Stomach (tissue), 8 donors: ENCODE measurements at regions not wholly inside any gene's neighbourhood (a gene's known extent, or its start where the extent isn't known, plus 50 kb on each side); places are given as distances from the start of the nearest gene placed in this dataset.
A peak's percentile ranks its signal among the peaks of the same experiment; 100 is the strongest.

Source experiments
- DNase-seq, 2 donors: peaks; one replicate each; pipeline versions ENCODE4 v3.0.0 to v3.0.0-alpha.2; 2013 to 2019
- H3K27ac ChIP-seq, 5 donors: fragments of 200-600 bp in 4 of 5; sonication (generic) in 4 of 5; one replicate each; pipeline ENCODE4 v1.5.1; 2013 to 2019; ENCODE audit warnings: mild to moderate bottlenecking in 1 of 5, moderate library complexity in 1 of 5
- H3K27me3 ChIP-seq, 3 donors: fragments of 200-600 bp; sonication (generic); one replicate each; pipeline ENCODE4 v1.5.1; 2017 to 2019; ENCODE audit warnings: mixed run types in 1 of 3
- H3K36me3 ChIP-seq, 4 donors: fragments of 200-600 bp; sonication (generic); 1 replicate in 3 of 4; 2 replicates in 1 of 4; pipeline ENCODE4 v1.5.1; 2016 to 2019
- H3K4me1 ChIP-seq, 4 donors: fragments of 200-600 bp; sonication (generic); one replicate each; pipeline ENCODE4 v1.5.1; 2016 to 2019
- H3K4me3 ChIP-seq, 4 donors: fragments of 200-600 bp; sonication (generic) in 3 of 4; one replicate each; pipeline ENCODE4 v1.5.1; 2016 to 2019; ENCODE audit warnings: mild to moderate bottlenecking in 1 of 4
- H3K9me3 ChIP-seq, 4 donors: fragments of 200-600 bp; sonication (generic); one replicate each; pipeline ENCODE4 v1.5.1; 2016 to 2019
- CTCF ChIP-seq, 7 experiments: fragments of 450-650 bp in 4 of 7; fragments of 200-600 bp in 3 of 7; sonication (generic) in 3 of 7; IDR thresholded peaks; one replicate each; pipeline ENCODE4 v1.5.1; 2016 to 2019; ENCODE audit warnings: antibody characterized with exemption in 7 of 7, control low read depth in 2 of 7, mild to moderate bottlenecking in 1 of 7
- EP300 ChIP-seq: sonication (generic); formaldehyde crosslinking; IDR thresholded peaks from one replicate; pipeline ENCODE4 v1.6.1; 2017; ENCODE audit warnings: antibody characterized with exemption
- POLR2A ChIP-seq, 4 donors: fragments of 450-650 bp; IDR thresholded peaks; one replicate each; pipeline ENCODE4 v1.6.1; 2016; ENCODE audit warnings: antibody characterized with exemption in 4 of 4, control low read depth in 2 of 4, mild to moderate bottlenecking in 1 of 4, moderate library complexity in 1 of 4
- POLR2AphosphoS5 ChIP-seq, 3 donors: sonication (generic); formaldehyde crosslinking; IDR thresholded peaks; one replicate each; pipeline ENCODE4 v1.6.1; 2016; ENCODE audit warnings: antibody characterized with exemption in 3 of 3
- WGBS, 5 donors: extraction: QIAGEN DNeasy Blood & Tissue Kit in 3 of 5; methylation state at CpG; one replicate each; pipeline versions ENCODE4 v1.1.5 to v1.1.7; 2013 to 2018; 5-methylcytosine and 5-hydroxymethylcytosine counted together
- intact Hi-C: fragments of 100-400 bp; cut with DNase I; formaldehyde crosslinking; loops from one replicate; pipeline ENCODE4 v1.15.1; 2023; ENCODE audit warnings: low total_unique reads
- donor health status: healthy with polysubstance abuse.
- donor health status: Bipolar disorder and iron deficiency.
- donor health status: healthy.

- Histone ChIP-seq H3K4me1 (peaks cover 0 to 6% (median 0%) of the 10 kb centered on the region in 4 donors), H3K27me3 (no peaks in the 10 kb centered on the region), H3K9me3 (no peaks in the 10 kb centered on the region), H3K4me3 (no peak overlapping the region), H3K27ac (no peak overlapping the region), H3K36me3 (no peaks in the 10 kb centered on the region)
- no peak for DNase-seq
- WGBS, 5 donors = 77 to 87% (median 85%) methylated on average over 4 of the region's 4 CpGs
- TF ChIP-seq POLR2AphosphoS5 (IDR thresholded peaks at IDR 0.05) (no peak), EP300 (no peak), CTCF (IDR thresholded peaks at IDR 0.05) (no peak), POLR2A (IDR thresholded peaks at IDR 0.05) (no peak)
- intact Hi-C loops = no loop called here
Measured at GRCh38 chr1:193555662-193556441, 369.4 kb upstream of the B3GALT2 start.

GRCh38 chr1:193553564-193553963 is 367.2 kb upstream of the B3GALT2 start:
- TF ChIP-seq CTCF (IDR thresholded peaks at IDR 0.05) = no peak
- 84 to 97% (median 94%) methylated on average over 2 of the region's 2 CpGs for WGBS, 5 donors
- no peak overlapping the region for H3K4me3 ChIP-seq
- H3K36me3 ChIP-seq = no peaks in the 10 kb centered on the region
- peaks cover 0 to 1% (median 0%) of the 10 kb centered on the region in 4 donors for H3K4me1 ChIP-seq
- intact Hi-C loops = no loop called here
- no peak for DNase-seq
- H3K9me3 ChIP-seq = peaks cover 0 to 6% (median 0%) of the 10 kb centered on the region in 4 donors
- H3K27me3 ChIP-seq = no peaks in the 10 kb centered on the region
- H3K27ac ChIP-seq = no peak overlapping the region

- intact Hi-C loops = no loop called here
- 85 to 90% (median 87%) methylated on average over 4 of the region's 4 CpGs for WGBS, 5 donors
Measured at GRCh38 chr1:193552274-193552673, 365.9 kb upstream of the B3GALT2 start.

GRCh38 chr1:193549081-193549480 is 362.7 kb upstream of the B3GALT2 start:
- TF ChIP-seq CTCF (IDR thresholded peaks at IDR 0.05) = no peak
- TF ChIP-seq POLR2A (IDR thresholded peaks at IDR 0.05) = no peak
- DNase-seq = peak in 1 of 2 donors; percentile 19
- WGBS, 5 donors = 67 to 81% (median 73%) methylated on average over 1 of the region's 1 CpG

More at GRCh38 chr1:193552274-193552673, 365.9 kb upstream of the B3GALT2 start:
- Histone ChIP-seq H3K36me3 (no peaks in the 10 kb centered on the region), H3K27ac (no peak overlapping the region), H3K9me3 (peaks cover 0 to 6% (median 0%) of the 10 kb centered on the region in 4 donors), H3K4me1 (no peaks in the 10 kb centered on the region), H3K4me3 (no peak overlapping the region), H3K27me3 (no peaks in the 10 kb centered on the region)
- no peak for DNase-seq
- no peak for TF ChIP-seq EP300
- TF ChIP-seq POLR2AphosphoS5 (IDR thresholded peaks at IDR 0.05) = no peak
- TF ChIP-seq POLR2A (IDR thresholded peaks at IDR 0.05) = no peak
- no peak for TF ChIP-seq CTCF (IDR thresholded peaks at IDR 0.05)

More at GRCh38 chr1:193549081-193549480, 362.7 kb upstream of the B3GALT2 start:
- Histone ChIP-seq H3K4me1 (no peaks in the 10 kb centered on the region), H3K36me3 (no peaks in the 10 kb centered on the region), H3K27ac (no peak overlapping the region), H3K4me3 (no peak overlapping the region), H3K27me3 (no peaks in the 10 kb centered on the region), H3K9me3 (peaks cover 0 to 6% (median 0%) of the 10 kb centered on the region in 4 donors)
- intact Hi-C loops = no loop called here
